HCT116 (cell line): ENCODE measurements at regions not wholly inside any gene's neighbourhood (a gene's known extent, or its start where the extent isn't known, plus 50 kb on each side); places are given as distances from the start of the nearest gene placed in this dataset.

Experiments
- ATAC-seq: fragments of 200-7000 bp; cut with Tn5 transposase; 2 replicates; pipeline ENCODE4 v1.9.1; 2020; ENCODE audit warnings: mild to moderate bottlenecking, moderate library complexity
- BruUV-seq: library from RNA; stranded (reverse); fragments of 400-500 nt; replicated peaks from 2 replicates; lab custom pipeline; 2021; lab: Mats Ljungman, UMichigan
- CTCF ChIA-PET: fragments of 300-600 bp; sonication (Branson Sonifier 250); formaldehyde crosslinking; loops from one replicate; lab custom pipeline; 2021; ENCODE audit warnings: antibody characterized with exemption; lab: Charles Lee
- POLR2A ChIA-PET: fragments of 300-600, 350-600 bp; sonication (Branson Sonifier 250); formaldehyde crosslinking; loops from one replicate; lab custom pipeline; 2021; ENCODE audit warnings: antibody characterized with exemption; lab: Charles Lee
- RAD21 ChIA-PET, 2 experiments: fragments of 300-600 bp; sonication (Branson Sonifier 250); formaldehyde crosslinking; loops; one replicate each; lab custom pipeline; 2023; ENCODE audit warnings: low total read pairs in 2 of 2; ENCODE audit not compliant: uncharacterized antibody in 2 of 2, unreplicated experiment in 2 of 2, low non-redundant PET in 1 of 2; lab: Charles Lee
- DNase-seq: peaks from one replicate; pipeline ENCODE4 v3.0.0-alpha.2; 2010; ENCODE audit warnings: low read depth, low spot score
- H2AFZ ChIP-seq: fragments of 200-600 bp; shearing (Covaris generic), sonication (generic); 2 replicates; pipeline ENCODE4 v1.6.1; 2017; ENCODE audit warnings: low read depth, mixed run types, mixed read lengths, antibody characterized with exemption, low read length; ENCODE audit not compliant: poor library complexity, severe bottlenecking
- H3K27ac ChIP-seq: 2 replicates; pipeline ENCODE4 v1.5.1; 2012; ENCODE audit warnings: low read depth, low read length
- H3K27me3 ChIP-seq: fragments of 200-600 bp; sonication (generic); 2 replicates; pipeline ENCODE4 v1.6.1; 2016; ENCODE audit warnings: mixed run types, low read length, mixed read lengths; ENCODE audit not compliant: insufficient read depth
- H3K36me3 ChIP-seq, 2 experiments: fragments of 200-500 bp in 1 of 2; fragments of 200-600 bp in 1 of 2; sonication (Bioruptor generic) in 1 of 2; sonication (generic) in 1 of 2; 2 replicates each; pipeline versions ENCODE4 v1.5.1 to v1.6.1; 2014 to 2016; ENCODE audit warnings: low read length in 2 of 2, inconsistent platforms in 1 of 2, mixed read lengths in 1 of 2, mixed run types in 1 of 2; ENCODE audit not compliant: insufficient read depth in 2 of 2, control insufficient read depth in 1 of 2
- H3K4me1 ChIP-seq, 2 experiments: fragments of 200-600 bp in 1 of 2; sonication (generic) in 1 of 2; 2 replicates each; pipeline versions ENCODE4 v1.5.1 to v1.6.1; 2012 to 2017; ENCODE audit warnings: low read length in 2 of 2, inconsistent platforms in 1 of 2, mild to moderate bottlenecking in 1 of 2, mixed read lengths in 1 of 2, mixed run types in 1 of 2, moderate library complexity in 1 of 2; ENCODE audit not compliant: insufficient read depth in 2 of 2, control insufficient read depth in 1 of 2
- H3K4me2 ChIP-seq: fragments of 200-600 bp; sonication (generic); 2 replicates; pipeline ENCODE4 v1.6.1; 2017; ENCODE audit warnings: mixed run types, low read length, mixed read lengths
- H3K4me3 ChIP-seq, 2 experiments: fragments of 200-600 bp in 1 of 2; sonication (generic) in 1 of 2; replicated peaks in 1 of 2; 2 replicates each; pipeline ENCODE4 v1.5.1; 2011 to 2016; ENCODE audit warnings: low read length in 2 of 2, control low read depth in 1 of 2, low read depth in 1 of 2, mild to moderate bottlenecking in 1 of 2, mixed read lengths in 1 of 2, mixed run types in 1 of 2
- H3K79me2 ChIP-seq: fragments of 200-600 bp; sonication (generic); 2 replicates; pipeline ENCODE4 v1.6.1; 2017; ENCODE audit warnings: mild to moderate bottlenecking, mixed run types, low read length, moderate library complexity, mixed read lengths; ENCODE audit not compliant: insufficient read depth
- H3K9ac ChIP-seq: fragments of 200-600 bp; sonication (generic); 2 replicates; pipeline ENCODE4 v1.6.1; 2016; ENCODE audit warnings: low read length, mixed read lengths
- H3K9me2 ChIP-seq: fragments of 200-600 bp; sonication (generic), shearing (Covaris generic); 2 replicates; pipeline ENCODE4 v1.6.1; 2017; ENCODE audit warnings: mixed run types, mild to moderate bottlenecking, moderate library complexity; ENCODE audit not compliant: insufficient read depth
- H3K9me3 ChIP-seq, 2 experiments: fragments of 200-500 bp in 1 of 2; fragments of 200-600 bp in 1 of 2; sonication (Bioruptor generic) in 1 of 2; sonication (generic) in 1 of 2; 2 replicates each; pipeline ENCODE4 v1.6.1; 2014 to 2017; ENCODE audit warnings: low read length in 2 of 2, mixed read lengths in 2 of 2, inconsistent platforms in 1 of 2, low read depth in 1 of 2, mild to moderate bottlenecking in 1 of 2, mixed run types in 1 of 2, moderate library complexity in 1 of 2; ENCODE audit not compliant: control insufficient read depth in 1 of 2, insufficient read depth in 1 of 2
- H4K20me1 ChIP-seq: fragments of 200-600 bp; sonication (generic), shearing (Covaris generic); 2 replicates; pipeline ENCODE4 v1.6.1; 2017; ENCODE audit warnings: mixed run types, mild to moderate bottlenecking, moderate library complexity; ENCODE audit not compliant: insufficient read depth
- CBX3 ChIP-seq: IDR thresholded peaks from 2 replicates; pipeline ENCODE4 v1.6.1; 2012; ENCODE audit warnings: low read depth
- CEBPB ChIP-seq: IDR thresholded peaks from 2 replicates; pipeline ENCODE4 v1.6.1; 2012; ENCODE audit warnings: low read depth
- ELF1 ChIP-seq: IDR thresholded peaks from 2 replicates; pipeline ENCODE4 v1.6.1; 2012; ENCODE audit warnings: low read depth, borderline replicate concordance
- MAX ChIP-seq: IDR thresholded peaks from 2 replicates; pipeline ENCODE4 v1.6.1; 2012
- POLR2AphosphoS5 ChIP-seq: IDR thresholded peaks from 2 replicates; pipeline ENCODE4 v1.6.1; 2011; ENCODE audit warnings: mild to moderate bottlenecking, low read depth, low read length, moderate library complexity
- RAD21 ChIP-seq: IDR thresholded peaks from 2 replicates; pipeline ENCODE4 v1.6.1; 2012; ENCODE audit warnings: low read depth, mild to moderate bottlenecking
- REST ChIP-seq: IDR thresholded peaks from 2 replicates; pipeline ENCODE4 v1.6.1; 2012; ENCODE audit warnings: low read depth
- SRF ChIP-seq: IDR thresholded peaks from 2 replicates; pipeline ENCODE4 v1.6.1; 2012; ENCODE audit warnings: low read depth
- TCF7L2 ChIP-seq: IDR thresholded peaks from 2 replicates; pipeline ENCODE4 v1.7.0; 2011; ENCODE audit warnings: borderline replicate concordance, inconsistent platforms; ENCODE audit not compliant: insufficient read depth, insufficient read length; ENCODE audit errors: extremely low read depth
- ZFX ChIP-seq: fragments of 450-650 bp; IDR thresholded peaks from 2 replicates; pipeline ENCODE4 v1.6.1; 2017
- ZNF274 ChIP-seq: fragments of 200-500 bp; sonication (Bioruptor generic); IDR thresholded peaks from 2 replicates; pipeline ENCODE4 v1.6.1; 2014; ENCODE audit warnings: mild to moderate bottlenecking, low read depth, low read length, inconsistent platforms
- intact Hi-C: fragments of 100-400 bp; cut with micrococcal nuclease; formaldehyde crosslinking; loops from 2 replicates; pipeline ENCODE4 v1.10.0; 2022

- no peak for TF ChIP-seq TCF7L2
- TF ChIP-seq REST, result no peak
- TF ChIP-seq ZFX, result no peak
Measured at GRCh38 chr12:89875809-89876208, 167.2 kb upstream of the ATP2B1 start (continued).

GRCh38 chr12:89875225-89875624 lies 166.6 kb upstream of the ATP2B1 start:
- TF ChIP-seq MAX, result no peak
- TF ChIP-seq RAD21, result no peak
- TF ChIP-seq ZFX, result no peak
- TF ChIP-seq CEBPB, result no peak
- no peak for TF ChIP-seq CBX3
- TF ChIP-seq ELF1, result no peak
- TF ChIP-seq POLR2AphosphoS5, result no peak
- TF ChIP-seq ZNF274, result no peak
- TF ChIP-seq SRF, result no peak
- H3K9ac ChIP-seq, result no peak overlapping the region
- no peaks in the 10 kb centered on the region for H3K4me1 ChIP-seq
- no peak for ATAC-seq
- no peaks in the 10 kb centered on the region for H3K36me3 ChIP-seq
- H3K9me2 ChIP-seq, result no peaks in the 10 kb centered on the region; the same call in 1 of the 2 replicates
- H3K27me3 ChIP-seq, result no peaks in the 10 kb centered on the region
- no peak overlapping the region for H2AFZ ChIP-seq
- H3K9me3 ChIP-seq, result no peaks in the 10 kb centered on the region
- no peak for DNase-seq
- no peak overlapping the region for H3K27ac ChIP-seq
- ChIA-PET CTCF (no interaction called here), RAD21 (no interaction called here), POLR2A (no interaction called here)
- no peak overlapping the region for H3K4me3 ChIP-seq
- intact Hi-C loops, result no loop called here
- no peaks in the 10 kb centered on the region for H3K79me2 ChIP-seq
- no peaks in the 10 kb centered on the region for H4K20me1 ChIP-seq
- H3K4me2 ChIP-seq, result no peak overlapping the region
- BruUV-seq, result no TSS peak
